Omental fat pad (tissue), 3 donors: ENCODE measurements at regions not wholly inside any gene's neighbourhood (a gene's known extent, or its start where the extent isn't known, plus 50 kb on each side); places are given as distances from the start of the nearest gene placed in this dataset.

ENCODE experiments used
- ATAC-seq: fragments of 150-250 bp; one replicate; pipeline ENCODE4 v1.9.1; 2016; ENCODE audit warnings: mild to moderate bottlenecking, moderate library complexity; ENCODE audit not compliant: low FRiP score
- DNase-seq: peaks from one replicate; pipeline ENCODE4 v3.0.0-alpha.2; 2019; ENCODE audit warnings: low spot score
- CTCF ChIP-seq, 3 donors: fragments of 450-650 bp; IDR thresholded peaks; one replicate each; pipeline ENCODE4 v1.5.1; 2016 to 2017; ENCODE audit warnings: antibody characterized with exemption in 3 of 3, mild to moderate bottlenecking in 3 of 3, moderate library complexity in 2 of 3

GRCh38 chr6:50467931-50468330 lies 245.4 kb upstream of the TFAP2D start:
- no peak for TF ChIP-seq CTCF (IDR thresholded peaks at IDR 0.05)
- no peak for DNase-seq
- ATAC-seq, result no peak

- no peak for ATAC-seq
- no peak for TF ChIP-seq CTCF (IDR thresholded peaks at IDR 0.05)
These were observed 242.3 kb upstream of the TFAP2D start for GRCh38 chr6:50471041-50471440.

GRCh38 chr6:50510361-50510760 lies 203.0 kb upstream of the TFAP2D start:
- no peak for TF ChIP-seq CTCF (IDR thresholded peaks at IDR 0.05)

More at GRCh38 chr6:50471041-50471440, 242.3 kb upstream of the TFAP2D start:
- DNase-seq, result no peak

GRCh38 chr6:50520326-50521266 lies 192.7 kb upstream of the TFAP2D start:
- no peak for TF ChIP-seq CTCF (IDR thresholded peaks at IDR 0.05)
- ATAC-seq (no peak), DNase-seq (no peak)

More at GRCh38 chr6:50510361-50510760, 203.0 kb upstream of the TFAP2D start:
- ATAC-seq (no peak), DNase-seq (no peak)

GRCh38 chr6:50524341-50524740 lies 189.0 kb upstream of the TFAP2D start:
- TF ChIP-seq CTCF (IDR thresholded peaks at IDR 0.05), result no peak
- no peak for DNase-seq
- ATAC-seq, result no peak

GRCh38 chr6:50527985-50528384 lies 185.3 kb upstream of the TFAP2D start:
- no peak for TF ChIP-seq CTCF (IDR thresholded peaks at IDR 0.05)
- ATAC-seq, result no peak
- no peak for DNase-seq

GRCh38 chr6:50539447-50539846 lies 173.9 kb upstream of the TFAP2D start:
- no peak for TF ChIP-seq CTCF (IDR thresholded peaks at IDR 0.05)
- no peak for ATAC-seq
- DNase-seq, result no peak
